Right ventricle myocardium superior (tissue), 1 donor: ENCODE measurements at regions not wholly inside any gene's neighbourhood (a gene's known extent, or its start where the extent isn't known, plus 50 kb on each side); places are given as distances from the start of the nearest gene placed in this dataset.
"Not testable (repeated sequence)": the region's sequence is repeated elsewhere in the genome, so short reads cannot be mapped to it uniquely, and the experiment has no call there.

ENCODE experiments used
- ATAC-seq: fragments of 200-7000 bp; cut with Tn5 transposase; one replicate; pipeline ENCODE4 v1.9.1; 2020; ENCODE audit warnings: mild to moderate bottlenecking; ENCODE audit not compliant: poor library complexity
- DNase-seq: peaks from one replicate; pipeline ENCODE4 v3.0.0-alpha.2; 2020
- intact Hi-C: fragments of 100-400 bp; cut with DNase I; formaldehyde crosslinking; loops from one replicate; pipeline ENCODE4 v1.11.2; 2022
- donor health status: DM: no; HTN: yes; CAD: no; lungs with severe emphysema.

DNA sequence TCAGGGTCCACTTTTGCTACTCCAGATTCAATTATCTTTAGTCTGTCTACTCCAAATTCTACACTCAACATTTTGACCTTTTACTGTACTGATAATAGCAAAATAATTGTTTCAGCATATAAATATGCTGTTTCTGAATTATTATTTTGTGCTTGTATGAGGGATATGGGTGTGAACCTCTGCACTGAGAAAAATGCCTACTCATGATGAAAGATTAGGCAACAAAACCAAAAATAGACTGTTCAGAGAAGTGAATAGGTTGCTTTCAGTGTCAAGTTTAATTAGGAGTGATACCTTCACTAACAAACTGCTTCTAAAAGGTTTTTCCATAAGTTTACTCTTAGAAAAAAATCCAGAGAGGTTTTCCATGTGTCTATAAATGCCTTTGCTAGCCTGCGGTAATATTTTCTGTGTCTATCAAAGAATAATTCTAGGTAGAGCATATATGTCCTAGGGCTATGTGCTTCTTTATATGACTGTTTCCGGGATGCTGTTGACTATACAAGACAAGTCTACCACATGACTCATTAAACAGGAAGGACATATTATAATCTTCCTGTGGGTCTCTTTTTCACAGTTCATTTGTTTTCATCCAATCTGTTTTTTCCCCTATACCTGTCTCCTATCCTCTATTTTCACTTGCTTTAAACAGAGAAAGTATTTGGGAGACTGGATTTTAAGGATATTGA is 218.5 kb upstream of the TTC14 start:
- intact Hi-C loops, result no loop called here
- no peak for DNase-seq
- ATAC-seq, result no peak

DNA sequence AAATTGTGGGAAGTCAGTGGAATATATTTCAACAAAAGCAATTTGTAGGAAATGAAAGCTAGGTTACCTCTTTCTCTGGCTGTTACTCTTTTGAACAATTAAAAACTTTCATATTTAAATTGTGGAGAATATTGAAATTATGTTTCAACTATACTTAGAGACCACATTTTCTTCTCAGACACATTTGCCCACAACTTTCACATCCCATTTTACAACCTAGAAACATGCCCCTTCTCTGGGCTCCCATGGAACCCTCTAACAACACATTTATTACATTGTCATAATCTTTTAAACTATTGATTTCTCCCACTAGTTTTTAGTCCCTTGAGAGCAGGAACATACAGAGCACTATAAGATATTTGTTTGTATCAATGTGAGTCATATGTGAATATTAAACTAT is 211.7 kb upstream of the TTC14 start:
- intact Hi-C loops, result no loop called here
- DNase-seq (no peak), ATAC-seq (no peak)

GRCh38 chr3:180391001-180391400 is 211.0 kb upstream of the TTC14 start:
- ATAC-seq (no peak), DNase-seq (no peak)
- intact Hi-C loops, result no loop called here

DNA sequence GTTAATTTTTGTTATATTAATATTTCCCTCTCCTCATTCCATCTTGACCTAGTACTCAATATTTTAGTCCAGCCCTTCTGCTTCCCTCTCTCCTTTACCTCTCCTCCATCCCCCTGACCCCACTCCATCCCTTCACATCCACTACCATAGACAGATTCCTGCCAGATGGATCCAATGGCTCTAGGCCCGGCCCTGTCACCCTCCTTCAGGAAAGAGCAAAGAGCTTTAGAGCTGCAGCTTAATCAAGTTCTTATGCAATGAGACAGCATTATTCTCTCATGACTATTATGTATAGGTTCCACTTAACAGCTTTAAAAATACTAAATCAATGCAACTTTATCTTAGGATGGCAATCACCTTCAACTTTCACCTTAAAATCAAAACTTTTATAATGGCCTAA is 200.7 kb upstream of the TTC14 start:
- intact Hi-C loops, result no loop called here
- DNase-seq (no peak), ATAC-seq (no peak)

DNA sequence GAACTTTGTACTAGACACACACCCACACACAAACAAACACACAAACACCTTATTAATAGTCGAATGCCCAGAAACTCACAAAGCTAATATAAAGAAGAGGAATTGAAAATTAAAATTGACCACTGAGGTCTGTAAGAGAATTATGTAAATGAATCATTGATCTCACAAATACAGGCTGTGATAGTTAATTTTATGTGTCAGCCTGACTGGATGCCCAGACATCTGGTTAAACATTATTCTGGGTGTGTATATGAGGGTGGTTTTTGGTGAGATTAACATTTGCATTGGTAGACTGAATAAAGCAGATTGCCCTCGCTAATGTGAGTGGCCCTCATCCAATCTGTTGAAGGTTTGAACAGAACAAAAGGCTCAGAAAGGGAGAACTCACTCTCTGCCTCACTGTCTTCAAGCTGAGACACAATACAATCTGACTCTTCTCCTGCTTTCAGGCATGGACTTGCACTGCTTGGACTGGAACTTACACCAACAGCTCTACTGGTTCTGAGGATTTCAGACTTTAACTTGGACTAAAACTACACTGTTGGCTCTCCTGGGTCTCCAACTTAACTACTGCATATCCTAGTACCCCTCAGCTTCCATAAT is 199.4 kb upstream of the TTC14 start:
- ATAC-seq (no peak), DNase-seq (no peak)
- intact Hi-C loops, result no loop called here

DNA sequence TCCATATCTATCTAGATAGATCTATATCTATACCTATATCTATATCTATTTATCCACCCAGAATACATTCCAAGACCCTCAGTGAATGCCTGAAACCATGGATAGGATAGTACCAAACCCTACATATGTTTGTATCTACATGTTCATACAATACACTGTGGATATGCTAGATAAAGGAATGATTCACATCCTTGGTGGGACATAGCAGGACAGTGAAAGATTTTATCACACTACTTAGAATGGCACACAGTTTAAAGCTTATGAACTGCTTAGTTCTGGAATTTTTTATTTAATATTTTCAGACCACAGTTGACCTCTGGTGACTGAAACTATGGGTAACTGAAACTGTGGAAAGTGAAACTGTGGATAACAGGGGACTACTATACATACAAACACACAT is 198.8 kb upstream of the TTC14 start:
- ATAC-seq, result no peak
- intact Hi-C loops, result no loop called here
- no peak for DNase-seq

DNA sequence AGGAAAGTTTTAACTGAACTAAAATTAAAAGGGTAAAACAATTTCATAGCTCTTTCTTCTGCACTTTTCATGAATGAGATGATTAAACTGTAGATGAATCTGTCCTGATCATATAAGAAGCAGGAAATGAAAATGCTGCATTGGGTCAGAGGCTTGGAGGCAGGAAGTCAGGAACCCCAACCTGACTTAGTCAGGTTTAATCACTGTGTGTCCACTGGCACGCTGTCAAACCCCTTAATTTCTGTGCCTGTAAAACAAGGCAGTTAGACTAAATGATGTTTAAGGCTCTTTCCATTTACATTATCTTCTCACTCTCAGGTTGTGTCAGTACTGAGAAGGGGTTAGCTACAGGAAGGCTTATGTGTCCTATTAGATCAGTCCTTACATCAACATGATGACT is 193.3 kb upstream of the TTC14 start:
- intact Hi-C loops, result no loop called here
- ATAC-seq (no peak), DNase-seq (no peak)

DNA sequence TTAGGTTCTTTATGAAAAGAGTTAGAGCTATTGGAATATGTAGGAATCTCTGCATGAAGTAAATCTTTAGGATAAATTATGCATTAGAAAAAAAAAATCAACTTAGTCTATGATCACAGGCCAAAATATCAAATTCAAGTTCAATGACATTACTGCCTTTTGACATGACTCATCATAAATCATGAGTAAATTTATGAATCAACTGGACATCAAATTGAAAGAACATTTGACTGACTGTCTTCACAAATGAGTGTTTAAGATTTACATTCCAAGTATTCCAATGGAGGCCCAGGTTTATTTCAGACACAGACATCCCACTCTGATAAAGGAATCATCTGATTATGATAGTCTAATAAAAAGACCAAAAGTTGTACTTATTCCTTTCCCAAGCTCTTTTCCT is 192.8 kb upstream of the TTC14 start:
- DNase-seq, result no peak
- ATAC-seq, result no peak
- intact Hi-C loops, result no loop called here

- DNase-seq (no peak), ATAC-seq (no peak)
- intact Hi-C loops, result no loop called here
These were observed 192.1 kb upstream of the TTC14 start for GRCh38 chr3:180409883-180410282.

DNA sequence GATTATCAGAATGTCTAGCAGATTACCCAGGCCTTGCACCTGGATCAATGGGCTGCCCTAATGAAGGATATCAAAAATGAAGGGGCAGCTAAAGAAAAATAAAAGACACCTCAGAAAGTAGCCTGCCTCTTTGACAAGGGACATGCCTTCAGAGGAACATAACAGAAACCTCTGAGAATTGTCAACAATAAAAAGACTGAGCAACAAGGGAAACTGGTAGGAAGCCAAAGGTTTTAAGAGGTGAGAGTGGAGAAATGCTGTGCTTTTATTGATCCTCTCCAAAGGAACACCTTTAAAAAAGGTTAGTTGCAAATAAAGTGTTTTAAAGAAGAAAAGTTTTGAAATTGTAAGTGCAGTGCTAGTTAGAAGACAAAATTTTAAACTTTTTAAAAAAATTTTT is 187.8 kb upstream of the TTC14 start:
- DNase-seq, result no peak
- ATAC-seq, result no peak
- intact Hi-C loops, result no loop called here

DNA sequence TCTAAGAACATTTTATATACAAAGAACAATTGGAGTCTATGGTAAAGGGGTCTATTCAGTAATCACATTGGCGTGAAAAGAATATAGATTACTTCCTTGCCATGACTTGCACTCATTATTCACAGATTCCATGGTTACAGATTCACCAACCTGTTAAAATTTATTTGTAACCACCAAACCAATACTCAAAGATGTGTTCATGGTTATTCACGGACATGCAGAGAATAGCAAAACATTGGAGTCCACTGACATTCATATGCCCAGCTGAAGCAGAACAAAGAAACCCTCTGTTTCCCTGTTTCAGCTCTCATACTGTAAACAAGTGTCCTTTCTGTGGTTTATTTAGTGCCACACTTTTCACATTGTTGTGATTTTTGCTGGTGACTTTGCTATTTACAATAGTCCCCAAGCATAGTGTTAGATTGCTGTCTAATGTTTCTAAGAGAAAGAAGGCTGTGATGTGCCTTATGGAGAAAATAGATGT is 185.8 kb upstream of the TTC14 start:
- intact Hi-C loops, result no loop called here
- ATAC-seq (no peak), DNase-seq (no peak)

DNA sequence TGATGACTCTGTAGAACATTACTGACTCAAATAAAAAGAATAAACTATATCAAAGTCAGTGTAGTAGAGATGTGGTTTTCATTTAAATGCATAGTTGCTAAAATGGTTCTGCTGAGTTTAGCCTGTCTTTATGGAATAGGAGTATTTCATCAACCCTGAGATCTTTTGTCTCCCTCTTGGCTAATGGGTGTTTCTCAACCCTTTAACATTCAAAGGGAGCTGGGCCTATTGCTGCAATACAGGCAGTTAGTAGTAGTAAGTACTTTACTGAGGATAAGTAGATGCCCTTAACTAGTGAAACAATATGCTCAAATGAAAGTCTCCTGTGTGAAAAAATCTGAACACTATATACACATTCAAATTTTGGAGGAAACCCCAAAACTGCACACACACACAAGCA is 184.7 kb upstream of the TTC14 start:
- DNase-seq, result no peak
- intact Hi-C loops, result no loop called here
- ATAC-seq, result no peak

GRCh38 chr3:180420016-180420415 is 181.9 kb upstream of the TTC14 start:
- intact Hi-C loops, result no loop called here
- ATAC-seq, result no peak

GRCh38 chr3:180420804-180421203 is 181.2 kb upstream of the TTC14 start:
- no peak for ATAC-seq
- intact Hi-C loops, result no loop called here
- no peak for DNase-seq

More at GRCh38 chr3:180420016-180420415, 181.9 kb upstream of the TTC14 start:
- DNase-seq, result no peak

GRCh38 chr3:180421221-180421620 is 180.7 kb upstream of the TTC14 start:
- DNase-seq, result no peak
- intact Hi-C loops, result no loop called here
- ATAC-seq, result no peak

GRCh38 chr3:180421721-180422120 is 180.2 kb upstream of the TTC14 start:
- ATAC-seq (no peak), DNase-seq (no peak)
- intact Hi-C loops, result no loop called here

DNA sequence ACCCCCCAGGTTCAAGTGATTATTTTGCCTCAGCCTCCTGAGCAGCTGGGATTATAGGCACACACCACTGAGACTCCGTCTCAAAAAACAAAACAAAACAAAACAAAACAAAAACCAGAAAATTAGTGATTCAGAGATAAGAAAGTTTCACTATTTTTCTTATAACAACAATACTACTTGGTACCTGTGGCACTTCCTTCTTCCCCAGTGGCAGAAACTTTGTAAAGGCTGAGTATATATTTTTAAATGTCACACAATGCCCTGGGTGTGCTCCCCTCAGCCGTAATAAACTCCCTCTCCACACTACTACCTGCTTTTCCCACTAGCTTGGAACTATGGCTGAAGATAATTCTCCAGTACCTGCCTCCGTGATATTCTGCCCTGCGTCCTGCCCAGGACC is 177.7 kb upstream of the TTC14 start:
- ATAC-seq, intact Hi-C loops, DNase-seq: not testable (repeated sequence)

GRCh38 chr3:180430896-180431295 is 171.1 kb upstream of the TTC14 start:
- intact Hi-C loops, result no loop called here
- DNase-seq, result no peak
- no peak for ATAC-seq

DNA sequence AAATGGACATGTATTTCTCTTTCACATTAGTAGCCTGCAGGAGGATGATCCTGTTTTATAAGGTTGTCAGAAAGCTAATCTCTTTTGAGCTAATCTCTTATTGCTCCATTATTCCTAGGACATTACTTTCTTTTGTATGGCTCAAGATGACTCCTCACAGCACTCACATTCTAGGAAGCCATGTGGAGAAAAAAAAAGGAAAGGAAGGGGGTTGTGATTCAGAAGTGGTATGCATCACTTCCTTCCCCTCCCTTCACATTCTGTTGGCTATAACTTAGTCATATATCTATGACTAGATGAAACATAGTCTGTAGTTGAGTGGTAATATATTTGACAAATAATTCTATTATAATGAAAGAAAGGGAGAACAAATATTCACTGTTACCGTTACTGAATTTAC is 168.8 kb upstream of the TTC14 start:
- DNase-seq (no peak), ATAC-seq (no peak)
- intact Hi-C loops, result no loop called here

GRCh38 chr3:180447136-180447535 is 154.8 kb upstream of the TTC14 start:
- no peak for ATAC-seq
- intact Hi-C loops, result no loop called here
- no peak for DNase-seq

DNA sequence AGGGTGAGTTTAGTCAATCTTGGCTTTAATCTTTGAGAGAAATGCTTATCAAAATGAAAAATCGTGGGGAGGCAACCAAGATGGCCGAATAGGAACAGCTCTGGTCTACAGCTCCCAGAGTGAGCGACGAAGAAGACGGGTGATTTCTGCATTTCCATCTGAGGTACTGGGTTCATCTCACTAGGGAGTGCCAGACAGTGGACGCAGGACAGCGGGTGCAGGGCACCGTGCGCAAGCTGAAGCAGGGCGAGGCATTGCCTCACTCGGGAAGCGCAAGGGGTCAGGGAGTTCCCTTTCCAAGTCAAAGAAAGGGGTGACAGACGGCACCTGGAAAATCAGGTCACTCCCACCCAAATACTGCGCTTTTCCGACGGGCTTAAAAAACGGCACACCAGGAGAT is 153.6 kb upstream of the TTC14 start:
- intact Hi-C loops, ATAC-seq: not testable (repeated sequence)

More for the DNA sequence above, 153.6 kb upstream of the TTC14 start:
- DNase-seq, result not testable (repeated sequence)
